SK-N-SH treated with all-trans-retinoic acid at 6 μM for 48 hours (cell line): ENCODE measurements at regions not wholly inside any gene's neighbourhood (a gene's known extent, or its start where the extent isn't known, plus 50 kb on each side); places are given as distances from the start of the nearest gene placed in this dataset.

Experiments used
- ATAC-seq: fragments of 200-7000 bp; cut with Tn5 transposase; 3 replicates; pipeline ENCODE4 v1.9.1; 2020; ENCODE audit warnings: mild to moderate bottlenecking, moderate library complexity
- ARNTL ChIP-seq: fragments of 450-650 bp; formaldehyde crosslinking; IDR thresholded peaks from 2 replicates; pipeline ENCODE4 v1.5.0; 2020; ENCODE audit warnings: low read depth, mild to moderate bottlenecking, moderate library complexity, borderline replicate concordance
- BACH2 ChIP-seq: fragments of 250-450 bp; sonication (Bioruptor Pico); IDR thresholded peaks from 2 replicates; pipeline ENCODE4 v1.9.0; 2021; ENCODE audit warnings: mild to moderate bottlenecking, borderline replicate concordance
- CSDC2 ChIP-seq: fragments of 250-450 bp; sonication (Bioruptor Pico); IDR thresholded peaks from 2 replicates; pipeline ENCODE4 v1.5.0; 2020; ENCODE audit warnings: mild to moderate bottlenecking, moderate library complexity
- ESRRG ChIP-seq: fragments of 250-450 bp; sonication (Bioruptor Pico); IDR thresholded peaks from 2 replicates; pipeline ENCODE4 v1.6.1; 2021; ENCODE audit warnings: mild to moderate bottlenecking
- ISL1 ChIP-seq: fragments of 250-450 bp; sonication (Bioruptor Pico); IDR thresholded peaks from 2 replicates; pipeline ENCODE4 v2.1.2; 2022; ENCODE audit warnings: mild to moderate bottlenecking, moderate library complexity
- OSR1 ChIP-seq: fragments of 250-450 bp; sonication (Bioruptor Pico); IDR thresholded peaks from 2 replicates; pipeline ENCODE4 v1.8.0; 2022; ENCODE audit warnings: moderate library complexity, mild to moderate bottlenecking, inconsistent platforms
- PPARA ChIP-seq: fragments of 250-450 bp; sonication (Bioruptor Pico); IDR thresholded peaks from 2 replicates; pipeline ENCODE4 v1.5.0; 2020; ENCODE audit warnings: mild to moderate bottlenecking, borderline replicate concordance
- RARB ChIP-seq: fragments of 250-450 bp; sonication (Bioruptor Pico); IDR thresholded peaks from 2 replicates; pipeline ENCODE4 v1.8.0; 2021; ENCODE audit warnings: mild to moderate bottlenecking, moderate library complexity
- SNAI2 ChIP-seq: fragments of 250-450 bp; sonication (Bioruptor Pico); IDR thresholded peaks from 2 replicates; pipeline ENCODE4 v1.5.0; 2020; ENCODE audit warnings: mild to moderate bottlenecking, moderate library complexity
- TCF4 ChIP-seq: fragments of 250-450 bp; sonication (Bioruptor Pico); IDR thresholded peaks from 2 replicates; pipeline ENCODE4 v1.8.0; 2021; ENCODE audit warnings: mild to moderate bottlenecking, moderate library complexity, borderline replicate concordance
- TOX ChIP-seq: fragments of 250-450 bp; sonication (Bioruptor Pico); IDR thresholded peaks from 2 replicates; pipeline ENCODE4 v1.8.0; 2021; ENCODE audit warnings: mild to moderate bottlenecking, moderate library complexity, borderline replicate concordance
- ZC3H10 ChIP-seq: fragments of 250-450 bp; sonication (Bioruptor Pico); IDR thresholded peaks from 2 replicates; pipeline ENCODE4 v1.5.1; 2021; ENCODE audit warnings: mild to moderate bottlenecking, moderate library complexity
- ZFP3 ChIP-seq: fragments of 250-450 bp; sonication (Bioruptor Pico); IDR thresholded peaks from 2 replicates; pipeline ENCODE4 v1.5.0; 2020; ENCODE audit warnings: mild to moderate bottlenecking, moderate library complexity
- ZFP30 ChIP-seq: fragments of 450-650 bp; formaldehyde crosslinking; IDR thresholded peaks from 2 replicates; pipeline ENCODE4 v1.5.0; 2022; ENCODE audit warnings: mild to moderate bottlenecking, moderate library complexity
- ZNF565 ChIP-seq: fragments of 450-650 bp; formaldehyde crosslinking; conservative IDR thresholded peaks from 2 replicates; pipeline ENCODE4 v1.5.0; 2020; ENCODE audit warnings: low read depth, mild to moderate bottlenecking, moderate library complexity
- ZNF70 ChIP-seq: fragments of 450-650 bp; formaldehyde crosslinking; IDR thresholded peaks from 2 replicates; pipeline ENCODE4 v1.5.0; 2020; ENCODE audit warnings: mild to moderate bottlenecking, moderate library complexity
- ZNF8 ChIP-seq: fragments of 450-650 bp; formaldehyde crosslinking; IDR thresholded peaks from 2 replicates; pipeline ENCODE4 v1.5.0; 2020; ENCODE audit warnings: mild to moderate bottlenecking, moderate library complexity
- TF ChIP-seq, protein P1 (sequence below): fragments of 250-450 bp; sonication (Bioruptor Pico); IDR thresholded peaks from 2 replicates; pipeline ENCODE4 v1.5.0; 2020; ENCODE audit warnings: mild to moderate bottlenecking, moderate library complexity
- TF ChIP-seq, protein P2 (sequence below): fragments of 250-450 bp; sonication (Bioruptor Pico); IDR thresholded peaks from 2 replicates; pipeline ENCODE4 v1.8.0; 2021; ENCODE audit warnings: low read depth, mild to moderate bottlenecking, moderate library complexity, borderline replicate concordance
- TF ChIP-seq, protein P3 (sequence below): fragments of 250-450 bp; sonication (Bioruptor Pico); IDR thresholded peaks from 2 replicates; pipeline ENCODE4 v1.8.0; 2020; ENCODE audit warnings: mild to moderate bottlenecking, moderate library complexity, borderline replicate concordance
- TF ChIP-seq, protein P4 (sequence below): fragments of 250-450 bp; sonication (Bioruptor Pico); IDR thresholded peaks from 2 replicates; pipeline ENCODE4 v1.5.1; 2020; ENCODE audit warnings: low read depth, mild to moderate bottlenecking, moderate library complexity
- TF ChIP-seq, protein P5 (sequence below): fragments of 250-450 bp; sonication (Bioruptor Pico); IDR thresholded peaks from 2 replicates; pipeline ENCODE4 v1.5.1; 2021; ENCODE audit warnings: mild to moderate bottlenecking, moderate library complexity

DNA sequence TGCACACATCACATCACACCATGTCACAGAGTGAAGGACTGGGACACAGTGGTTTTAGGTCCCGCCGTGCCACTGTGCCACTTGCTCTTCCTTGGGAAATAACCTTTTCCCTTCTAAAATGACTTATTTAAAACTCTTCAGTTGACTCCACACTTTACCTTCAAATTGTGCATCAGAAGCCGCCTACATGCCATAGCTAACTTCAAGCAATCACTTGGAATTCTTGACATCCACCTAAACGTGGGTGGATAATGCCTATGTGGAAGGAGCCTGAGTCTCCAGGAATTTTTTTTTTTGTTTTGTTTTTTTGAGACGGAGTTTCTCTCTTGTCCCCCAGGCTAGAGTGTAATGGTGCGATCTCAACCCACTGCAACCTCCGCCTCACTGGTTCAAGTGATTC is 777.4 kb upstream of the TENM3 start:
- no peak for ATAC-seq
- no peak for TF ChIP-seq ZFP30 (CRISPR knock-in tag)
- no peak for TF ChIP-seq CSDC2
- no peak for TF ChIP-seq OSR1 (CRISPR knock-in tag)
- TF ChIP-seq ESRRG (CRISPR knock-in tag) = no peak
- TF ChIP-seq ISL1 (CRISPR knock-in tag) = no peak

DNA sequence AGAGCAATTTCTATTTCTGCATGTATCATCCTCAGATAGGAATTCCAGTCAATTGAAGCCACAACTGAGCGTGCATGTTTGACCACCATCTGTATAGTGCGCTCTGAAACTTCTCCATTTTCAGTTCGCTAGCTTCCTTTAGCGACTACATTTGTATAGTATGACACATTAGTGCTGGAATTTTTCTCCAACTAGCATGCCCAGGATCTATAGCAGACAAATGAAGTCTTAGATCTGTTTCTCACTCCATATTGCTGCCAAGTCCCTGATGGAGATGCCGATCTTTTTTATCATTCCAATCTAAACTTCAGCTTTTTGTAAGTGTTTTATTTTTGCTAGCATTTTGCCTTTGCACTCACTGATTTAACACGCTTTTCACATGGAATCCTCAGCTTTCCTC is 774.8 kb upstream of the TENM3 start:
- ATAC-seq = no peak
- TF ChIP-seq, protein P1, sequence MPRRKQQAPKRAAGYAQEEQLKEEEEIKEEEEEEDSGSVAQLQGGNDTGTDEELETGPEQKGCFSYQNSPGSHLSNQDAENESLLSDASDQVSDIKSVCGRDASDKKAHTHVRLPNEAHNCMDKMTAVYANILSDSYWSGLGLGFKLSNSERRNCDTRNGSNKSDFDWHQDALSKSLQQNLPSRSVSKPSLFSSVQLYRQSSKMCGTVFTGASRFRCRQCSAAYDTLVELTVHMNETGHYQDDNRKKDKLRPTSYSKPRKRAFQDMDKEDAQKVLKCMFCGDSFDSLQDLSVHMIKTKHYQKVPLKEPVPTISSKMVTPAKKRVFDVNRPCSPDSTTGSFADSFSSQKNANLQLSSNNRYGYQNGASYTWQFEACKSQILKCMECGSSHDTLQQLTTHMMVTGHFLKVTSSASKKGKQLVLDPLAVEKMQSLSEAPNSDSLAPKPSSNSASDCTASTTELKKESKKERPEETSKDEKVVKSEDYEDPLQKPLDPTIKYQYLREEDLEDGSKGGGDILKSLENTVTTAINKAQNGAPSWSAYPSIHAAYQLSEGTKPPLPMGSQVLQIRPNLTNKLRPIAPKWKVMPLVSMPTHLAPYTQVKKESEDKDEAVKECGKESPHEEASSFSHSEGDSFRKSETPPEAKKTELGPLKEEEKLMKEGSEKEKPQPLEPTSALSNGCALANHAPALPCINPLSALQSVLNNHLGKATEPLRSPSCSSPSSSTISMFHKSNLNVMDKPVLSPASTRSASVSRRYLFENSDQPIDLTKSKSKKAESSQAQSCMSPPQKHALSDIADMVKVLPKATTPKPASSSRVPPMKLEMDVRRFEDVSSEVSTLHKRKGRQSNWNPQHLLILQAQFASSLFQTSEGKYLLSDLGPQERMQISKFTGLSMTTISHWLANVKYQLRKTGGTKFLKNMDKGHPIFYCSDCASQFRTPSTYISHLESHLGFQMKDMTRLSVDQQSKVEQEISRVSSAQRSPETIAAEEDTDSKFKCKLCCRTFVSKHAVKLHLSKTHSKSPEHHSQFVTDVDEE (CRISPR knock-in tag) = no peak
- TF ChIP-seq TCF4 (CRISPR knock-in tag) (no peak), ZNF70 (CRISPR knock-in tag) (no peak), ZNF8 (CRISPR knock-in tag) (no peak), ESRRG (CRISPR knock-in tag) (no peak), ZNF565 (no peak), ZFP3 (CRISPR knock-in tag) (no peak), ARNTL (CRISPR knock-in tag) (no peak), CSDC2 (no peak), SNAI2 (CRISPR knock-in tag) (no peak), RARB (CRISPR knock-in tag) (no peak), TOX (CRISPR knock-in tag) (no peak), OSR1 (CRISPR knock-in tag) (no peak)
- TF ChIP-seq, protein P2, sequence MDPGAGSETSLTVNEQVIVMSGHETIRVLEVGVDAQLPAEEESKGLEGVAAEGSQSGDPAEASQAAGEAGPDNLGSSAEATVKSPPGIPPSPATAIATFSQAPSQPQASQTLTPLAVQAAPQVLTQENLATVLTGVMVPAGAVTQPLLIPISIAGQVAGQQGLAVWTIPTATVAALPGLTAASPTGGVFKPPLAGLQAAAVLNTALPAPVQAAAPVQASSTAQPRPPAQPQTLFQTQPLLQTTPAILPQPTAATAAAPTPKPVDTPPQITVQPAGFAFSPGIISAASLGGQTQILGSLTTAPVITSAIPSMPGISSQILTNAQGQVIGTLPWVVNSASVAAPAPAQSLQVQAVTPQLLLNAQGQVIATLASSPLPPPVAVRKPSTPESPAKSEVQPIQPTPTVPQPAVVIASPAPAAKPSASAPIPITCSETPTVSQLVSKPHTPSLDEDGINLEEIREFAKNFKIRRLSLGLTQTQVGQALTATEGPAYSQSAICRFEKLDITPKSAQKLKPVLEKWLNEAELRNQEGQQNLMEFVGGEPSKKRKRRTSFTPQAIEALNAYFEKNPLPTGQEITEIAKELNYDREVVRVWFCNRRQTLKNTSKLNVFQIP (CRISPR knock-in tag) = no peak

DNA sequence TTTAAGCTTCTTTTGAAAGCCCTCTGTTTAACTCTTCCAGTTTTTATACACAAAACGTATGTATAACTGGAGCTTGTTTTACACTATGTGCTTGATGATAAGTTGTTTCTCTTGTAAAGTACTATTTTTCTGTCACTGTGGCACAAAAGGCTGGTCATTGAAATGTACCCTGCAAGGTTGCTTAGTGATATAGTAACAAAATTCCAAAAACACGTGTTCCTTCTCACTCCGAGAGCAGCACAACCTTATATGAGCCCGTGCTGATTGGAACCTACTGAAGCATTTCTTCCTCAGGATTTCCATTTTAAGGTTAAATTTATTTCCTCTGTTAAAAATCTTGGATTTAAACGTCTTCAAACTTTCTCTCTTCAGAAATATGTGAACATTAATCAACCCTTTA is 772.9 kb upstream of the TENM3 start:
- no peak for TF ChIP-seq ZNF70 (CRISPR knock-in tag)
- TF ChIP-seq, protein P3, sequence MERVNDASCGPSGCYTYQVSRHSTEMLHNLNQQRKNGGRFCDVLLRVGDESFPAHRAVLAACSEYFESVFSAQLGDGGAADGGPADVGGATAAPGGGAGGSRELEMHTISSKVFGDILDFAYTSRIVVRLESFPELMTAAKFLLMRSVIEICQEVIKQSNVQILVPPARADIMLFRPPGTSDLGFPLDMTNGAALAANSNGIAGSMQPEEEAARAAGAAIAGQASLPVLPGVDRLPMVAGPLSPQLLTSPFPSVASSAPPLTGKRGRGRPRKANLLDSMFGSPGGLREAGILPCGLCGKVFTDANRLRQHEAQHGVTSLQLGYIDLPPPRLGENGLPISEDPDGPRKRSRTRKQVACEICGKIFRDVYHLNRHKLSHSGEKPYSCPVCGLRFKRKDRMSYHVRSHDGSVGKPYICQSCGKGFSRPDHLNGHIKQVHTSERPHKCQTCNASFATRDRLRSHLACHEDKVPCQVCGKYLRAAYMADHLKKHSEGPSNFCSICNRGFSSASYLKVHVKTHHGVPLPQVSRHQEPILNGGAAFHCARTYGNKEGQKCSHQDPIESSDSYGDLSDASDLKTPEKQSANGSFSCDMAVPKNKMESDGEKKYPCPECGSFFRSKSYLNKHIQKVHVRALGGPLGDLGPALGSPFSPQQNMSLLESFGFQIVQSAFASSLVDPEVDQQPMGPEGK (CRISPR knock-in tag) = no peak
- TF ChIP-seq ZNF8 (CRISPR knock-in tag) = no peak
- TF ChIP-seq ISL1 (CRISPR knock-in tag) = no peak
- no peak for TF ChIP-seq ZC3H10
- TF ChIP-seq, protein P4, sequence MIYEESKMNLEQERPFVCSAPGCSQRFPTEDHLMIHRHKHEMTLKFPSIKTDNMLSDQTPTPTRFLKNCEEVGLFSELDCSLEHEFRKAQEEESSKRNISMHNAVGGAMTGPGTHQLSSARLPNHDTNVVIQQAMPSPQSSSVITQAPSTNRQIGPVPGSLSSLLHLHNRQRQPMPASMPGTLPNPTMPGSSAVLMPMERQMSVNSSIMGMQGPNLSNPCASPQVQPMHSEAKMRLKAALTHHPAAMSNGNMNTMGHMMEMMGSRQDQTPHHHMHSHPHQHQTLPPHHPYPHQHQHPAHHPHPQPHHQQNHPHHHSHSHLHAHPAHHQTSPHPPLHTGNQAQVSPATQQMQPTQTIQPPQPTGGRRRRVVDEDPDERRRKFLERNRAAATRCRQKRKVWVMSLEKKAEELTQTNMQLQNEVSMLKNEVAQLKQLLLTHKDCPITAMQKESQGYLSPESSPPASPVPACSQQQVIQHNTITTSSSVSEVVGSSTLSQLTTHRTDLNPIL (CRISPR knock-in tag) = no peak
- TF ChIP-seq OSR1 (CRISPR knock-in tag) = no peak
- no peak for TF ChIP-seq TOX (CRISPR knock-in tag)
- TF ChIP-seq, protein P2 (CRISPR knock-in tag) = no peak
- no peak for ATAC-seq

DNA sequence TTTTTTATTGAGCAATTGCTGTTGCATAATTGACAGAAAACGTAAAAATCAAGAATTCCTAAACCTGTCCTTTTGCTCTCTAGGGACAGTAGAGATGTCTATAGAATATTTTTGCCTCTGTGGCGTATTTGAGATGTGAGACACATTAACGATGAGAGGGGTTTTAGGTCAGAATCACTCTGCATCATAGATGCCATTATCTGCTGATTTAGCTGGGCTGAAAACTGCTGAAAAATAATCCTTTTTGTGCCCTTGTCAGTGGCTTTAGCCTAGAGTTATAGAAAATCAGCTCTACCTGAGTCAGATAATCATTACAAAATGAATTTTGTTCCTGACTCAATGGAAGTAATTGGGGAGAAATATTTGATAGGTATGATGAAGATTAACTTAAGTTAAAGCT is 767.8 kb upstream of the TENM3 start:
- ATAC-seq = no peak
- TF ChIP-seq CSDC2 (no peak), ISL1 (CRISPR knock-in tag) (no peak), ZNF8 (CRISPR knock-in tag) (no peak), ZFP30 (CRISPR knock-in tag) (no peak), ESRRG (CRISPR knock-in tag) (no peak), TOX (CRISPR knock-in tag) (no peak), ZFP3 (CRISPR knock-in tag) (no peak), PPARA (CRISPR knock-in tag) (no peak), BACH2 (CRISPR knock-in tag) (no peak)
- TF ChIP-seq, protein P2 (CRISPR knock-in tag) = no peak
- TF ChIP-seq, protein P5, sequence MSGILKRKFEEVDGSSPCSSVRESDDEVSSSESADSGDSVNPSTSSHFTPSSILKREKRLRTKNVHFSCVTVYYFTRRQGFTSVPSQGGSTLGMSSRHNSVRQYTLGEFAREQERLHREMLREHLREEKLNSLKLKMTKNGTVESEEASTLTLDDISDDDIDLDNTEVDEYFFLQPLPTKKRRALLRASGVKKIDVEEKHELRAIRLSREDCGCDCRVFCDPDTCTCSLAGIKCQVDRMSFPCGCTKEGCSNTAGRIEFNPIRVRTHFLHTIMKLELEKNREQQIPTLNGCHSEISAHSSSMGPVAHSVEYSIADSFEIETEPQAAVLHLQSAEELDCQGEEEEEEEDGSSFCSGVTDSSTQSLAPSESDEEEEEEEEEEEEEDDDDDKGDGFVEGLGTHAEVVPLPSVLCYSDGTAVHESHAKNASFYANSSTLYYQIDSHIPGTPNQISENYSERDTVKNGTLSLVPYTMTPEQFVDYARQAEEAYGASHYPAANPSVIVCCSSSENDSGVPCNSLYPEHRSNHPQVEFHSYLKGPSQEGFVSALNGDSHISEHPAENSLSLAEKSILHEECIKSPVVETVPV = no peak
